ENCODE measurements at regions not wholly inside any gene's neighbourhood (a gene's known extent, or its start where the extent isn't known, plus 50 kb on each side); places are given as distances from the start of the nearest gene placed in this dataset.
A peak's percentile ranks its signal among the peaks of the same experiment; 100 is the strongest.

GRCh38 chr4:130432289-130432688 lies 1336.3 kb downstream of the C4orf33 start:
- no peak for DNase-seq (ENCODE audit: extremely low read depth in 1 of 11, low read depth in 9 of 11, low spot score in 4 of 11)

- no peak for DNase-seq (ENCODE audit: extremely low read depth in 1 of 11, low read depth in 9 of 11, low spot score in 4 of 11)
Measured at GRCh38 chr4:130449741-130450140, 1353.8 kb downstream of the C4orf33 start.

- DNase-seq (ENCODE audit: extremely low read depth in 1 of 11, low read depth in 9 of 11, low spot score in 4 of 11): no peak
Measured at GRCh38 chr4:130468340-130468739, 1372.4 kb downstream of the C4orf33 start.

- no peak for DNase-seq (ENCODE audit: extremely low read depth in 1 of 11, low read depth in 9 of 11, low spot score in 4 of 11)
Measured at GRCh38 chr4:130478406-130478805, 1382.5 kb downstream of the C4orf33 start.

GRCh38 chr4:130479020-130479419 lies 1383.1 kb downstream of the C4orf33 start:
- DNase-seq (ENCODE audit: extremely low read depth in 1 of 11, low read depth in 9 of 11, low spot score in 4 of 11): no peak

GRCh38 chr4:130479674-130480073 lies 1383.7 kb downstream of the C4orf33 start:
- no peak for DNase-seq (ENCODE audit: extremely low read depth in 1 of 11, low read depth in 9 of 11, low spot score in 4 of 11)

- DNase-seq (ENCODE audit: extremely low read depth in 1 of 11, low read depth in 9 of 11, low spot score in 4 of 11): no peak
Measured at GRCh38 chr4:130484826-130485225, 1388.9 kb downstream of the C4orf33 start.

GRCh38 chr4:130485371-130485770 lies 1389.4 kb downstream of the C4orf33 start:
- DNase-seq (ENCODE audit: extremely low read depth in 1 of 11, low read depth in 9 of 11, low spot score in 4 of 11): no peak

- DNase-seq (ENCODE audit: extremely low read depth in 1 of 11, low read depth in 9 of 11, low spot score in 4 of 11): no peak
Measured at GRCh38 chr4:130486186-130486585, 1390.2 kb downstream of the C4orf33 start.

- no peak for DNase-seq (ENCODE audit: extremely low read depth in 1 of 11, low read depth in 9 of 11, low spot score in 4 of 11)
Measured at GRCh38 chr4:130486841-130487240, 1390.9 kb downstream of the C4orf33 start.

- DNase-seq (ENCODE audit: extremely low read depth in 1 of 11, low read depth in 9 of 11, low spot score in 4 of 11): no peak
Measured at GRCh38 chr4:130510661-130511060, 1414.7 kb downstream of the C4orf33 start.

- no peak for DNase-seq (ENCODE audit: extremely low read depth in 1 of 11, low read depth in 9 of 11, low spot score in 4 of 11)
Measured at GRCh38 chr4:130511776-130512175, 1415.8 kb downstream of the C4orf33 start.

GRCh38 chr4:130524057-130524456 lies 1428.1 kb downstream of the C4orf33 start:
- no peak for DNase-seq (ENCODE audit: extremely low read depth in 1 of 11, low read depth in 9 of 11, low spot score in 4 of 11)

GRCh38 chr4:130530505-130530904 lies 1434.6 kb downstream of the C4orf33 start:
- DNase-seq (ENCODE audit: extremely low read depth in 1 of 11, low read depth in 9 of 11, low spot score in 4 of 11): no peak

- no peak for DNase-seq (ENCODE audit: extremely low read depth in 1 of 11, low read depth in 9 of 11, low spot score in 4 of 11)
Measured at GRCh38 chr4:130534651-130535050, 1438.7 kb downstream of the C4orf33 start.

GRCh38 chr4:130542953-130543352 lies 1447.0 kb downstream of the C4orf33 start:
- DNase-seq (ENCODE audit: extremely low read depth in 1 of 11, low read depth in 9 of 11, low spot score in 4 of 11): no peak

GRCh38 chr4:130545171-130545570 lies 1449.2 kb downstream of the C4orf33 start:
- no peak for DNase-seq (ENCODE audit: extremely low read depth in 1 of 11, low read depth in 9 of 11, low spot score in 4 of 11)

- DNase-seq (ENCODE audit: extremely low read depth in 1 of 11, low read depth in 9 of 11, low spot score in 4 of 11): no peak
Measured at GRCh38 chr4:130545596-130545995, 1449.6 kb downstream of the C4orf33 start.

- DNase-seq (ENCODE audit: extremely low read depth in 1 of 11, low read depth in 9 of 11, low spot score in 4 of 11): no peak
Measured at GRCh38 chr4:130559268-130559667, 1463.3 kb downstream of the C4orf33 start.

GRCh38 chr4:130563185-130563888 lies 1467.4 kb downstream of the C4orf33 start:
- peak; percentile 12 to 68 (median 30) for DNase-seq (ENCODE audit: extremely low read depth in 1 of 11, low read depth in 9 of 11, low spot score in 4 of 11)

GRCh38 chr4:130563889-130564418 lies 1468.0 kb downstream of the C4orf33 start:
- peak in 1 of 11 donors; percentile 1 for DNase-seq (ENCODE audit: extremely low read depth in 1 of 11, low read depth in 9 of 11, low spot score in 4 of 11)

All from renal cortex interstitium (tissue), 11 donors.